ENCODE measurements at regions not wholly inside any gene's neighbourhood (a gene's known extent, or its start where the extent isn't known, plus 50 kb on each side); places are given as distances from the start of the nearest gene placed in this dataset.

- TF ChIP-seq MXD4 (CRISPR knock-in tag; IDR thresholded peaks at IDR 0.05; ENCODE audit: borderline replicate concordance) (no peak), MAX (CRISPR knock-in tag; IDR thresholded peaks at IDR 0.05) (no peak), CTCF (IDR thresholded peaks at IDR 0.05) (no peak), TCF7 (CRISPR knock-in tag; IDR thresholded peaks at IDR 0.05; ENCODE audit: low read depth) (no peak), ZNF317 (CRISPR knock-in tag; IDR thresholded peaks at IDR 0.05; ENCODE audit: borderline replicate concordance, low read depth) (no peak), ELF4 (CRISPR knock-in tag; IDR thresholded peaks at IDR 0.05; ENCODE audit: low read depth) (no peak), FOXP1 (CRISPR knock-in tag; IDR thresholded peaks at IDR 0.05; ENCODE audit: borderline replicate concordance) (no peak), JUN (CRISPR knock-in tag; IDR thresholded peaks at IDR 0.05) (no peak), GABPB1 (CRISPR knock-in tag; IDR thresholded peaks at IDR 0.05) (no peak), FOXP4 (CRISPR knock-in tag; IDR thresholded peaks at IDR 0.05) (no peak), ATF3 (CRISPR knock-in tag; conservative IDR thresholded peaks at IDR 0.05) (no peak), PRDM15 (CRISPR knock-in tag; IDR thresholded peaks at IDR 0.05) (no peak), NFATC4 (CRISPR knock-in tag; IDR thresholded peaks at IDR 0.05) (no peak)
Observed at GRCh38 chr12:24409868-24410267, 460.4 kb upstream of the SOX5 start.

Measured in WTC11 (cell line).